ENCODE measurements at regions not wholly inside any gene's neighbourhood (a gene's known extent, or its start where the extent isn't known, plus 50 kb on each side); places are given as distances from the start of the nearest gene placed in this dataset.

GRCh38 chr6:142561511-142562265 is 259.9 kb downstream of the ADGRG6 start:
- DNase-seq (ENCODE audit: low read depth): no peak

DNA sequence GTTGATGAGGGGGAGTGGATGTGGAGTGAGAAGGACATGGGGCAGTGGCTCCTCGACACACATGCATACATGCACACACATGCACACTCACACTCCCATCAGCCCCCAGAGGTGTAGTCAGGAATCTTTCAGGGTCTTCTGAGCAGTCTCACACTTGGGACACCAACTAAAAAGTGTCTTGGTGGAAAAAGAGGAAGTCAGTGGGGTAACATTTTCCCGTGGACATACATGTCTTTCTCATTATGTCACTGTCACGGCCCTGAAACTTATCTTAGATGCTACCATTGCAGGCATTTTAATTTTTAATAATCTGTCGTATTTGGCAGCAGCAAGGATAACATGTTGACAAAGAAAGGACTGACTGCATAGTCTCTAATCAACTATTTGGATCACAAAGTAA is 261.1 kb downstream of the ADGRG6 start:
- no peak for DNase-seq (ENCODE audit: low read depth)

- DNase-seq (ENCODE audit: low read depth): no peak
These were observed 265.0 kb downstream of the ADGRG6 start for GRCh38 chr6:142566628-142567396.

DNA sequence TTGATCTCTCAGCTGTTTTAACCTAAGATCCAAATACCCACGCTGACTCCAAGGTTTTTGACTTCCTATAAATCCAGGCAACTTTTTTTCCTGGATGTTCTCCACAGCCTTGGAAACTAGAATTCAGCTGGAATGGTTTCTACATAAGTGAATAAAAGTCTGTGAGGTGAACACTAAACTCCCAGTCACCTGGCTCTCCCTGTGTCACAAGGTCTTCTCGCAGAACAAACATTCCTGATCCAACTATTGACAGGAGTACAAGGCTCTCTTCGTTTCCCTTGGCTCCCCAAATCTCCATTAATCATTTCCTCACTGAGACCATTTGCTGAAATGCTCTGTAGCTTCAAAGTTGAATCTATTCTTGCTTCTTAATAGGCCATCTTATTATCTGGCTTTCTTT is 265.7 kb downstream of the ADGRG6 start:
- no peak for DNase-seq (ENCODE audit: low read depth)

- no peak for DNase-seq (ENCODE audit: low read depth)
These were observed 267.2 kb downstream of the ADGRG6 start for GRCh38 chr6:142568857-142569597.

DNA sequence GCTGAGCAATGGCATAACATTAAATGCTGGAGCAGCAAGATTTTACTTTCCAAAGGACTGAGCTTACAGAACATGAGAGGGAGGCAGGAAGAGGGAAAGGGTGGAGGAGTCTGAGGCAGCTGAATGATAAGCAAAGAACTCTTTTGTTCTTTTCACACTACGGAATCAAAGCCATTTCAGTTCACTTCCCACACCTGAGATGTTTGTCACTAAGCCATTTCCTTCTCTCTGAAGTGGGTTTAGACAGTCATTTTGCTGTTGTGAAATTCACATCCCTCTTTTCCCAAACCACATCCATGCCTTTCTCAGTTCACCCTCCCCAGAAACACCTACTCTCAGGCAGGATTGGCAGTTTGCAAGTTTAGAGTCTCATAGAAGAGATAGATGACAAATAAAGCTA is 267.9 kb downstream of the ADGRG6 start:
- no peak for DNase-seq (ENCODE audit: low read depth)

DNA sequence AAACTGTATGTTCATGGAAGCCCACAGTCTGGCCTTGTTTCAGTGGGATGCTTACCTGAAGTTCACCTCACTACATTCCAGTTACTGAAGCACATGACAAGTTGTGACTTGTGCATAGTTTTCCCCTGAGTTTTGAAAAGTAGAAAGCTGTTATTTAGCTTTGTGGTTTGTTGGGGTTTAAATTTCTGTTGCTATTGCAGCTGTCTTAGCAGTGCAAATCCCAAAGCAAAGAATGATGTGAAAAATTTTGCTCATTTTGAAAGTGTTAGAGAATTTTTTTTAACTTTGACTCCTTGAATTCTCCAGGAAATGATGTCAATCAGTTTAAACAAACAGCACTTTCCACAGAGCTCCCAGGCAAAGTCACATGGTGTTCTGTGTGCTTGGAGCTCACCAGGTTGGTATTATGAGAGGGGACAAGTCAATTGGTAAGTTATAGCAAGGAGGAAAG is 268.4 kb downstream of the ADGRG6 start:
- DNase-seq (ENCODE audit: low read depth): no peak

- no peak for DNase-seq (ENCODE audit: low read depth)
These were observed 291.1 kb downstream of the ADGRG6 start for GRCh38 chr6:142592876-142593275.

DNA sequence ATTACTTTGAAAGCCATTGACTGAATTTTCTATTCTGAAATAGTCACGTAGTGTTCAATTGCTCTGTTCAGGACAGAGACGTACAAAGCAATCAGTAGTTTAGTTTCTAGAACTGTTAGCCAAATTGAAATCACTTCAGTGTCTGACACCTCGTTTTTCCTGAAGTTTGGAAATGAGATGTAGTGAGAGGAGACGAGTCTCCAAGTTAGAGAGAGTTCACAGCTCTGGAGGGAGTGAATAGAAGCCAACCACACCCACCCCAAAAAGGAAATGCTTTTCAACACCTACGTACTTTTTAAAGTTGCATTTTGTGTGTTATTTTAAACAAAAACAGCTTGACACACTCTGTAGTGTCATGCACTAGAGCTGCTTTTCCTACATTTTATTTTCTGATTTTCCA is 296.0 kb downstream of the ADGRG6 start:
- DNase-seq (ENCODE audit: low read depth): no peak

DNA sequence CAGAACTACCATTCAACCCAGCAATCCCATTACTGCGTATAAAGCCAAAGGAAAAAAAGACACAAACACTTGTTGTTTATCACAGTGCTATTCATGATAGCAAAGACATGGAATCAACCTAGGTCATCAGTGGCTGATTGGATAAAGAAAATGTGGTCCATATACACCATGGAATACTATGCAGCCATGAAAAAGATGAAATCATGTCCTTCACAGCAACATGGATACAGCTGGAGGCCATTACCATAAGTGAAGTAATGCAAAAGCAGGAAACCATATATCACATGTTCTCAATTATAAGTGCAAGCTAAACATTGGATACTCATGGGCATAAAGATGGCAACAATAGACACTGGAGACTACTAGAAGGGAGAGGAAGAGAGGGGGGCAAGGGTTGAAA is 299.6 kb downstream of the ADGRG6 start:
- no peak for DNase-seq (ENCODE audit: low read depth)

DNA sequence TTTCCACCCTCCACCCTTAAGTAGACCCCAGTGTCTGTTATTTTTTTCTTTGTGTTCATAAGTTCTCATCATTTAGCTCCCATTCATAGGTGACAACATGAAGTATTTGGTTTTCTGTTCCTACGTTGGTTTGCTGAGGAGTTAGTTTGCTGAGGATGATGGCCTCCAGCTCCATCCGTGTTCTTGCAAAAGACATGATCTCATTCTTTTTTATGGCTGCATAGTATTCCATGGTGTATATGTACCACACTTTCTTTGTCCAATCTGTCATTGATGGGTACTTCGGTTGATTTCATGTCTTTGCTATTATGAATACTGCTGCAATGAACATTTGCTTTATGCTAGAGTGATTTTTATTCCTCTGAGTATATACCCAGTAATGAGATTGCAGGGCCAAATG is 301.2 kb downstream of the ADGRG6 start:
- DNase-seq (ENCODE audit: low read depth): no peak

DNA sequence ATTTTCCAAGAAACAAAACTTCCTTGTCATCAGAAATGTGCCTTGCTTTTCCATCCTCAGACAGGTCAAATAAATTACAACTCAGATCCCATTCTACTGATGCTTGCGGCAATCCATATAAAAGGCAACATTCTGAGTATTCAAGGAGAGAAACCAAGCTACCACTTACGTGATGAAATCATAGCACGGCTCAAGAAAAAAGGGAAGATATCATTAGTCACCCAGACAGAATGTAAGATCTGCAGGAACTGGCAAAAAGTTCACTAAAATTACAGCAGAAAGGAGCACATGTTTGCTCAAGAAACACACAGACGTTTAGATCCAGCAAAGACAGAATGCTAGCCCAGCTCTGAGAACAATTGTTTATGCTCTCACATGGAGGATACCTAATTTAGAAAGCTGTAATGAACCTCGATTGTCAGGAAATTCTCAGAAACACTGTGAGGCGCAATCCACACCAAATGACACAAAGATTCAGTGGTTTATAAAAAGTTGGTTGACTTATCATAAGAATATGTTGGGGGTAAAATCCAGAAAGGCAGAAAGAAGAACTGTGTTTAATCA is 304.2 kb downstream of the ADGRG6 start:
- DNase-seq (ENCODE audit: low read depth): no peak

DNA sequence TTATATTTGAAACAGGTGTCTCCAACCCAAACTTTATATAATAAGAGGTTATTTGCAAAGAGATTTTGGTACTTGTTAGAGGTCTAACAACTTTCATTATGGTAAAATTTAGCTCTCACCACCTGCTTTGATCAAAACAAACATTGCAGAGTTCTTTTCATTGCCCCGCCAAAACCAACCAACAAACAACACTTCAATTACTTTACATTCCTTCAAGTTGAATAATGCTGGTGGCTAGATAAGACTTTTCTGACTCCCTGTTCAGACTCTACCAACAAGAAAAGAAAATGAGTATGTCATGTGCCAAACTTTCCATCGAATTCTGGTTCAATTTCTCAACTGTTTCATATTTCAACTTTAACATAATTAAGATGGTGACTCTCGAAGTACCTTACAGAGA is 311.1 kb downstream of the ADGRG6 start:
- DNase-seq (ENCODE audit: low read depth): no peak

- no peak for DNase-seq (ENCODE audit: low read depth)
These were observed 312.2 kb downstream of the ADGRG6 start for GRCh38 chr6:142613981-142614380.

DNA sequence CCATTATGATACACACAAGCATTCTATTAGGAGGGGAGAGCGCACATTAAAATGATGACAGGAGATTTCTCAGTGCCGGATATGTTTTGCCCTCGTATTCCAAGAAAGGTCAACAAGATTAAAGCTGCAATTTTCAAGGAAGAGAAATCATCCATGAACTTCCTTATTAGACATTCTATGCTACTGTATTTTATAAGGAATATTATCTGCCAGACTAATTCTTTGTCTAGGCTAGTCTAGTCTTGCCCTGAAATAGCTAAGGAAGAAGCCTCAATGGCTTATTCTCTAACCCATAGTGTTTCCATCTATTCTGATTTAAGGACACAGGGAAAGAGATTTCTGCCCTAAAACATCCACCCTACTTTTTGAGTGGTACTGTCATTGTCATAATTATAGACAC is 315.4 kb downstream of the ADGRG6 start:
- no peak for DNase-seq (ENCODE audit: low read depth)

DNA sequence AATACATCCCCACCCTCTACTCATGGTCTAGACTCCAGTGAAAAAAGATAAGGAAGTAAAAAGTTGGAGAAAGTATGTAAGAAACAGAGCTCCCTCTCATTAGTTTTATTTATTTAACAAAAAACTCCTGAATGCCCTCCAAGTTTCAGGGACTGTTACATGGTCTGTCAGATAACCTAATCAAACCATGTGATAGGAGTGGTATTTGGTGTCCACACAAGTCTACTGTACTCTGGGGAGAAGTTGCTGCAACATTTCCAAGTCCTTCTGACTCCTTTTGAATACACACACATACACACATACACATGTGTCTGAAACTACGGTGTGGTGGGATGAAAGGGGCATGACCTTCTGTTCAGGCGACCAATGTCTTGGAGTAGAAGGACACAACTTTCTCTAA is 320.0 kb downstream of the ADGRG6 start:
- no peak for DNase-seq (ENCODE audit: low read depth)

- no peak for DNase-seq (ENCODE audit: low read depth)
These were observed 319.8 kb downstream of the HIVEP2 start for GRCh38 chr6:142624978-142625715.

- no peak for DNase-seq (ENCODE audit: low read depth)
These were observed 317.5 kb downstream of the HIVEP2 start for GRCh38 chr6:142627474-142627873.

DNA sequence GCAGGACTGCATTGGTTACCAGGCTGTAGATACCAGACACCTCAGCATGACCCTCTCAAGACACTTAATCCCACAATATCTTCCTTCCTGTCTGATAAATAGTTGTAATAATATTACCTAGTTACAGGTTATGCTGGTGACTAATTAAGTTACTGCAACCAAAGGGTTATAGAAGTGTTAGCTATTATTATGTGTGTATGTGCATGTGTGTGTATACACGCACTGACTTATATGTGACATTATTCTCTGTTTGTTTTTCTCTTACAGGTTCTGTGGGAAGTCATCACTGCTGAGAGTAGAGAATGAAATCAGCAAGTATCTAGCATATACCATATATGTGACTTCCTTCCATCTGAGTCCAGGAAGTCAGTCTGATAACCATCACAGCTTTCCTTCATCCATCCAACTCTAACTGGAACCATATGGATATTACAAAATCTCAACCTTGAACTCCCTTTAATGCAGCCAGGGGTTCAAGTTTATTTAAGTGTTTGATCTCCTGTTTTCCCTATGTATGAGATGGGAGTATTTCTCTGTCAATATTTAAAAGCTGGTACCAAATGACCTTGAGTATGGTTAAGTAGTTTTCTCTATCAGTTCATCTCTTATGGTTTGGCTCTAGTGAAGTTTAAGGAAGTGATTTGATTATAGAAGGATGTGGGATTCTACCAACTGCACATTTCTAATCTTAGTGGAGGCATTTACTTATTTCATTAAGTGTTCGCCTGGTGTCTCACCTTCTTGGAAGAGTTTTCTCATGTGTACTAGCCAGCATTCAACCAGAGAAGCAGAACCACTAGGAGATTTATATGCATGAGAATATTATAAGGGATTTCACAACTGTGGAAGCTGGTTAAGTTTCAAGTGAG is 313.2 kb downstream of the HIVEP2 start:
- no peak for DNase-seq (ENCODE audit: low read depth)

- DNase-seq (ENCODE audit: low read depth): no peak
These were observed 311.7 kb downstream of the HIVEP2 start for GRCh38 chr6:142633317-142633716.

GRCh38 chr6:142635130-142635529 is 309.8 kb downstream of the HIVEP2 start:
- no peak for DNase-seq (ENCODE audit: low read depth)
